CD4-positive, alpha-beta T cell treated with Interleukin-15 for 4 hours (primary cell): ENCODE measurements at regions not wholly inside any gene's neighbourhood (a gene's known extent, or its start where the extent isn't known, plus 50 kb on each side); places are given as distances from the start of the nearest gene placed in this dataset.

Experiments
- DNase-seq: peaks from one replicate; pipeline ENCODE4 v3.0.0-alpha.2; 2020; ENCODE audit warnings: low spot score

DNA sequence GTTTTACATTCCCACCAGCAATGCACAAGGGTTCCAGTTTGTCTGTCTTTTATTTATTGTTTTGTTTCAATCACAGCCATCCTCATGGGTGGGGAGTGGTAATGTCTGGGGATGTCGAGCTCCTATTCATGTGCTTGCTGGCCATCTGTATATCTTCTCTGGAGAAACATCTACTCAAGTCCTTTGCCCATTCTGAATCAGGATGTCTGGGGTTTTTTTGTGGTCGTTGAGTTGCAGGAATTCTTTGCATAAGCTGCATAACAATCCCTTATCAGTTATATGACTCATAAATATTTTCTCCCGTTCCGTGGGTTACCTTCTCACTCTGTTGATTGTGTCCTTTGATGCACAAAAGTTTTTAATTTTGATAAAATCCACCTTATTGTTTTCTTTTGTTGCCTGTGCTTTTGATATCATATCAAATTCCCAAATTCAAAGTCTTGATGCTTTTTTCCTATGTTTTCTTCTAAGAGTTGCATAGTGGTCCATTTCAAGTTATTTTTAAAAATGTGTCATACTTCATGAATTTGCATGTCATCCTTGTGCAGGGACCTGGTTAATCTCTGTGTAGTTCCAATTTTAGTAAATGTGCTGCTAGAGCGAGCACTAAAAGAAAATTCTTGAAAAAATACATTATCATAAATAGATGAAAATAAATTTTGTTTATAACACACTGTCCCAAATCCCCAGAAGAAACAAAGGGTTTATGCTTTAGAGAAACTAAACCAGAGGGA is 54.9 kb upstream of the PDE10A start:
- DNase-seq, result no peak

DNA sequence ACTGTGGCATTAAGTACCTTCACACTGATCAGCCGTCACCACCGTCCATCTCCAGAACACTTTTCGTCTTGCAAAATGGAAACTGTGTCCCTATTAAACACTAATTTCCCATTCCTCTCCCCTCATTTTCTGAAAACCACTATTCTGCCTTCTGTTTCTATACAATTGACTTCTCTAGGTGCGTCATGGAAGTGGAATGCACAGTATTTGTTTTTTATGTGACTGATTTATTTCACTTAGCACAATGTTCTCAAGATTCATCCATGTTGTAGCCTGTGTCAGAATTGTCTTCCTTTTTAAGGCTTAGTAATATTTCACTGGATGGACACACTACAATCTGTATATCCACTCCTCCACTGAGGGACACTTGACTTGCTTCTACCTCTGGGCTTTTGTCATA is 53.8 kb upstream of the PDE10A start:
- DNase-seq, result no peak

DNA sequence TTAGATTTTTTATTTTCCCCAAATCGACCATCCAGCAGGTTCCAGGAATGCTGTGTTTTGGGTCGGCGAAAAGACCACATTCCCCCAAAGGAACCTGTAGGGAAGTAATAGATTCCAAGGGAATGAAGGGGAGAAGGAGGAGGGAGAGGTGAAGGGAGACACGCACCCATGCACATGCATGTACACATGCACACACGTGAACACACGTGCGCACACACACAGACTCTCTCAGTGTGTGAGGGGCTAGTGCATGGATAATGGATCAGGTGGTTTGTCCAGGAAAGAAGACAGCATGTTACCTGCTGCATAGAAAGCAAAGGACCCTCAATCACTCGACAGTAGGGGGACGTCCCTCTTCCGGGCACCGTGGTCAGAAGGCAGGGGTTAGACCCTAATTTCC is 52.4 kb upstream of the PDE10A start:
- DNase-seq, result no peak

DNA sequence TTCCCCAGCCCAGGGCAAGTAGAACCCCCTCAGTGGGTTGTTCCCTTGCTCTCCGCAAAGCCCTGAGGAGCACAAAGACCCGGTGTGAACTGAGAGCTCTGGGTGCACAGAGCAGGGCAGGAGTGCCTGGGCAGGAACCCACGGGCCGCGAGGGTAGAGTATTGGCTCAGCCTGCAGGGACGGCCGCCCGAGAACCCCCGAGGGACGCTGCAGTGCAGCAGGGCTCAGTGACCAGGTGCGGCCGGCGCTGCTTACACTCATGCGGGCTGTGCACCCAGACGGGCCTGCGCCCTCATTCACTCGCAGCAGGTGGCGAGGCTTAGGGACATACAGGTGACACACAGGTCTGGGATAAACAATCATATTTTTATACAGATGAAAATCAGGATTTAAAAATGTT is 51.9 kb upstream of the PDE10A start:
- no peak for DNase-seq

DNA sequence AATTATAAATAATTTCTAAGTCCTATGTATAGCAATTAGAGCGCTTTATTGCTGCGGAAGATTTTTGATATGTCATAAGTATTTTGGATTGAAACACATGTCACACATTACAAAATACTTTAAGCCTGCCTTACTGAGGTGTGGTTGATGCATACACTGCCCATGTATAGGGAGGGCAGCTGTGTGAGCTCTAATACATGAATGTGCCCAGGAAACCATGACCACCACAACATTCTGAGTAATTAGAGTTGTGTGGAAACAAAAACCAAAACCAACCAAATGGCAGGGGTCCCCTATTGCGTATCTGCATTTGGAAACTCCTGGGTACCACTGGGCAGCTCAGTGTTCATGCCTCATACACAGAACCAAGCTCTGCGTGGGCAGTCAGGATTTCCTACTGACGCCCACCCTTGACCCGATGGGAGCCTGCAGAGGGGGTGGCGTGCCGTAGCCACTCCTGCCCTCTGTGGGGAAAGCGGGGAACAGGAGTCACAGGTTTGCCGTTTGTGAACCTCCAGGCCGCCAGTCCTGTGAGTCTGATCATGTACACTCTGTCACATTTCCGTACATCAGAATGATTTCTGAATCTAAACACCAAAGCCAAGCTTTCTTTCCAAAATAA is 50.9 kb upstream of the PDE10A start:
- DNase-seq, result no peak
